ENCODE measurements at regions not wholly inside any gene's neighbourhood (a gene's known extent, or its start where the extent isn't known, plus 50 kb on each side); places are given as distances from the start of the nearest gene placed in this dataset.

- H3K9me3 ChIP-seq (ENCODE audit: control extremely low read depth in 1 of 5, control insufficient read depth in 4 of 5, insufficient read depth in 2 of 5, low read depth in 1 of 5, low read length in 4 of 5) = no peaks in the 10 kb centered on the region
- H3K36me3 ChIP-seq (ENCODE audit: control insufficient read depth in 4 of 4, insufficient read depth in 4 of 4, low read length in 3 of 4) = no peaks in the 10 kb centered on the region
- CTCF ChIA-PET = no interaction called here
- DNase-seq = no peak
- no peak overlapping the region for H3K4me3 ChIP-seq (ENCODE audit: control insufficient read depth in 1 of 7, extremely low read depth in 1 of 7, insufficient read depth in 4 of 7, low read depth in 2 of 7, low read length in 6 of 7)
- WGBS (ENCODE audit: insufficient coverage) = no CpG with 5 or more reads among the region's 2 CpGs
- POLR2A ChIA-PET = no interaction called here
- H3K27me3 ChIP-seq (replicated peaks in 2 of 5; ENCODE audit: control insufficient read depth in 4 of 5, insufficient read depth in 5 of 5, low read length in 4 of 5) = no peaks in the 10 kb centered on the region
- no peaks in the 10 kb centered on the region for H3K4me1 ChIP-seq (ENCODE audit: control extremely low read depth in 1 of 4, control insufficient read depth in 4 of 4, insufficient read depth in 4 of 4, low read length in 3 of 4)
- H3K27ac ChIP-seq (ENCODE audit: insufficient read depth in 1 of 2, low read depth in 1 of 2, low read length in 2 of 2, poor library complexity in 1 of 2, severe bottlenecking in 2 of 2) = no peak overlapping the region
These were observed 314.7 kb downstream of the PDGFC start for GRCh38 chr4:156656896-156657295.

- WGBS (ENCODE audit: insufficient coverage) = 100% methylated on average over 5 of the region's 5 CpGs
- H3K27me3 ChIP-seq (replicated peaks in 2 of 5; ENCODE audit: control insufficient read depth in 4 of 5, insufficient read depth in 5 of 5, low read length in 4 of 5) = no peaks in the 10 kb centered on the region
- no peak overlapping the region for H3K27ac ChIP-seq (ENCODE audit: insufficient read depth in 1 of 2, low read depth in 1 of 2, low read length in 2 of 2, poor library complexity in 1 of 2, severe bottlenecking in 2 of 2)
- CTCF ChIA-PET = no interaction called here
- no peaks in the 10 kb centered on the region for H3K4me1 ChIP-seq (ENCODE audit: control extremely low read depth in 1 of 4, control insufficient read depth in 4 of 4, insufficient read depth in 4 of 4, low read length in 3 of 4)
- peaks cover 0 to 1% (median 0%) of the 10 kb centered on the region in 5 experiments for H3K9me3 ChIP-seq (ENCODE audit: control extremely low read depth in 1 of 5, control insufficient read depth in 4 of 5, insufficient read depth in 2 of 5, low read depth in 1 of 5, low read length in 4 of 5)
- no peaks in the 10 kb centered on the region for H3K36me3 ChIP-seq (ENCODE audit: control insufficient read depth in 4 of 4, insufficient read depth in 4 of 4, low read length in 3 of 4)
- no peak for DNase-seq
- H3K4me3 ChIP-seq (ENCODE audit: control insufficient read depth in 1 of 7, extremely low read depth in 1 of 7, insufficient read depth in 4 of 7, low read depth in 2 of 7, low read length in 6 of 7) = no peak overlapping the region
- POLR2A ChIA-PET = no interaction called here
These were observed 317.2 kb downstream of the PDGFC start for GRCh38 chr4:156654410-156654809.

- no peaks in the 10 kb centered on the region for H3K4me1 ChIP-seq (ENCODE audit: control extremely low read depth in 1 of 4, control insufficient read depth in 4 of 4, insufficient read depth in 4 of 4, low read length in 3 of 4)
- POLR2A ChIA-PET = no interaction called here
- no peaks in the 10 kb centered on the region for H3K9me3 ChIP-seq (ENCODE audit: control extremely low read depth in 1 of 5, control insufficient read depth in 4 of 5, insufficient read depth in 2 of 5, low read depth in 1 of 5, low read length in 4 of 5)
- no peak overlapping the region for H3K4me3 ChIP-seq (ENCODE audit: control insufficient read depth in 1 of 7, extremely low read depth in 1 of 7, insufficient read depth in 4 of 7, low read depth in 2 of 7, low read length in 6 of 7)
- CTCF ChIA-PET = no interaction called here
- no peak for DNase-seq
- H3K27me3 ChIP-seq (replicated peaks in 2 of 5; ENCODE audit: control insufficient read depth in 4 of 5, insufficient read depth in 5 of 5, low read length in 4 of 5) = no peaks in the 10 kb centered on the region
- no peak overlapping the region for H3K27ac ChIP-seq (ENCODE audit: insufficient read depth in 1 of 2, low read depth in 1 of 2, low read length in 2 of 2, poor library complexity in 1 of 2, severe bottlenecking in 2 of 2)
- H3K36me3 ChIP-seq (ENCODE audit: control insufficient read depth in 4 of 4, insufficient read depth in 4 of 4, low read length in 3 of 4) = no peaks in the 10 kb centered on the region
These were observed 327.8 kb downstream of the PDGFC start for GRCh38 chr4:156643826-156644225.

- WGBS (ENCODE audit: insufficient coverage) = 100% methylated on average over 3 of the region's 3 CpGs
- no peak overlapping the region for H3K27ac ChIP-seq (ENCODE audit: insufficient read depth in 1 of 2, low read depth in 1 of 2, low read length in 2 of 2, poor library complexity in 1 of 2, severe bottlenecking in 2 of 2)
- H3K36me3 ChIP-seq (ENCODE audit: control insufficient read depth in 4 of 4, insufficient read depth in 4 of 4, low read length in 3 of 4) = no peaks in the 10 kb centered on the region
- H3K9me3 ChIP-seq (ENCODE audit: control extremely low read depth in 1 of 5, control insufficient read depth in 4 of 5, insufficient read depth in 2 of 5, low read depth in 1 of 5, low read length in 4 of 5) = no peaks in the 10 kb centered on the region
- DNase-seq = no peak
- ChIA-PET CTCF (no interaction called here), POLR2A (no interaction called here)
- H3K4me1 ChIP-seq (ENCODE audit: control extremely low read depth in 1 of 4, control insufficient read depth in 4 of 4, insufficient read depth in 4 of 4, low read length in 3 of 4) = no peaks in the 10 kb centered on the region
- no peak overlapping the region for H3K4me3 ChIP-seq (ENCODE audit: control insufficient read depth in 1 of 7, extremely low read depth in 1 of 7, insufficient read depth in 4 of 7, low read depth in 2 of 7, low read length in 6 of 7)
- H3K27me3 ChIP-seq (replicated peaks in 2 of 5; ENCODE audit: control insufficient read depth in 4 of 5, insufficient read depth in 5 of 5, low read length in 4 of 5) = no peaks in the 10 kb centered on the region
These were observed 329.4 kb downstream of the PDGFC start for GRCh38 chr4:156642161-156642560.

GRCh38 chr4:156638925-156639605 is 332.5 kb downstream of the PDGFC start:
- H3K36me3 ChIP-seq (ENCODE audit: control insufficient read depth in 4 of 4, insufficient read depth in 4 of 4, low read length in 3 of 4) = no peaks in the 10 kb centered on the region
- no peak overlapping the region for H3K4me3 ChIP-seq (ENCODE audit: control insufficient read depth in 1 of 7, extremely low read depth in 1 of 7, insufficient read depth in 4 of 7, low read depth in 2 of 7, low read length in 6 of 7)
- WGBS (ENCODE audit: insufficient coverage) = 100% methylated on average over 4 of the region's 4 CpGs
- H3K27ac ChIP-seq (ENCODE audit: insufficient read depth in 1 of 2, low read depth in 1 of 2, low read length in 2 of 2, poor library complexity in 1 of 2, severe bottlenecking in 2 of 2) = no peak overlapping the region
- no peak for DNase-seq
- POLR2A ChIA-PET = no interaction called here
- no peaks in the 10 kb centered on the region for H3K4me1 ChIP-seq (ENCODE audit: control extremely low read depth in 1 of 4, control insufficient read depth in 4 of 4, insufficient read depth in 4 of 4, low read length in 3 of 4)
- CTCF ChIA-PET = no interaction called here
- no peaks in the 10 kb centered on the region for H3K27me3 ChIP-seq (replicated peaks in 2 of 5; ENCODE audit: control insufficient read depth in 4 of 5, insufficient read depth in 5 of 5, low read length in 4 of 5)
- H3K9me3 ChIP-seq (ENCODE audit: control extremely low read depth in 1 of 5, control insufficient read depth in 4 of 5, insufficient read depth in 2 of 5, low read depth in 1 of 5, low read length in 4 of 5) = no peaks in the 10 kb centered on the region

- no peak overlapping the region for H3K4me3 ChIP-seq (ENCODE audit: control insufficient read depth in 1 of 7, extremely low read depth in 1 of 7, insufficient read depth in 4 of 7, low read depth in 2 of 7, low read length in 6 of 7)
- H3K27me3 ChIP-seq (replicated peaks in 2 of 5; ENCODE audit: control insufficient read depth in 4 of 5, insufficient read depth in 5 of 5, low read length in 4 of 5) = no peaks in the 10 kb centered on the region
- no peaks in the 10 kb centered on the region for H3K36me3 ChIP-seq (ENCODE audit: control insufficient read depth in 4 of 4, insufficient read depth in 4 of 4, low read length in 3 of 4)
- DNase-seq = no peak
- WGBS (ENCODE audit: insufficient coverage) = 97% methylated on average over 4 of the region's 5 CpGs
- ChIA-PET CTCF (no interaction called here), POLR2A (no interaction called here)
- no peaks in the 10 kb centered on the region for H3K9me3 ChIP-seq (ENCODE audit: control extremely low read depth in 1 of 5, control insufficient read depth in 4 of 5, insufficient read depth in 2 of 5, low read depth in 1 of 5, low read length in 4 of 5)
- H3K4me1 ChIP-seq (ENCODE audit: control extremely low read depth in 1 of 4, control insufficient read depth in 4 of 4, insufficient read depth in 4 of 4, low read length in 3 of 4) = no peaks in the 10 kb centered on the region
- no peak overlapping the region for H3K27ac ChIP-seq (ENCODE audit: insufficient read depth in 1 of 2, low read depth in 1 of 2, low read length in 2 of 2, poor library complexity in 1 of 2, severe bottlenecking in 2 of 2)
These were observed 333.3 kb downstream of the PDGFC start for GRCh38 chr4:156638334-156638733.

GRCh38 chr4:156636381-156636780 is 335.2 kb downstream of the PDGFC start:
- H3K9me3 ChIP-seq (ENCODE audit: control extremely low read depth in 1 of 5, control insufficient read depth in 4 of 5, insufficient read depth in 2 of 5, low read depth in 1 of 5, low read length in 4 of 5) = no peaks in the 10 kb centered on the region
- no peak overlapping the region for H3K27ac ChIP-seq (ENCODE audit: insufficient read depth in 1 of 2, low read depth in 1 of 2, low read length in 2 of 2, poor library complexity in 1 of 2, severe bottlenecking in 2 of 2)
- H3K27me3 ChIP-seq (replicated peaks in 2 of 5; ENCODE audit: control insufficient read depth in 4 of 5, insufficient read depth in 5 of 5, low read length in 4 of 5) = no peaks in the 10 kb centered on the region
- DNase-seq = no peak
- H3K36me3 ChIP-seq (ENCODE audit: control insufficient read depth in 4 of 4, insufficient read depth in 4 of 4, low read length in 3 of 4) = no peaks in the 10 kb centered on the region
- H3K4me1 ChIP-seq (ENCODE audit: control extremely low read depth in 1 of 4, control insufficient read depth in 4 of 4, insufficient read depth in 4 of 4, low read length in 3 of 4) = no peaks in the 10 kb centered on the region
- ChIA-PET POLR2A (interaction anchor here (0.6 kb wide), 1 partner anchor 337 kb away, joined by 3 read pairs; no protein-coding TSS in a partner anchor), CTCF (no interaction called here)
- no peak overlapping the region for H3K4me3 ChIP-seq (ENCODE audit: control insufficient read depth in 1 of 7, extremely low read depth in 1 of 7, insufficient read depth in 4 of 7, low read depth in 2 of 7, low read length in 6 of 7)
- 94% methylated on average over 2 of the region's 4 CpGs for whole genome bisulfite sequencing (ENCODE audit: insufficient coverage)
